ENCODE measurements at regions not wholly inside any gene's neighbourhood (a gene's known extent, or its start where the extent isn't known, plus 50 kb on each side); places are given as distances from the start of the nearest gene placed in this dataset.

DNA sequence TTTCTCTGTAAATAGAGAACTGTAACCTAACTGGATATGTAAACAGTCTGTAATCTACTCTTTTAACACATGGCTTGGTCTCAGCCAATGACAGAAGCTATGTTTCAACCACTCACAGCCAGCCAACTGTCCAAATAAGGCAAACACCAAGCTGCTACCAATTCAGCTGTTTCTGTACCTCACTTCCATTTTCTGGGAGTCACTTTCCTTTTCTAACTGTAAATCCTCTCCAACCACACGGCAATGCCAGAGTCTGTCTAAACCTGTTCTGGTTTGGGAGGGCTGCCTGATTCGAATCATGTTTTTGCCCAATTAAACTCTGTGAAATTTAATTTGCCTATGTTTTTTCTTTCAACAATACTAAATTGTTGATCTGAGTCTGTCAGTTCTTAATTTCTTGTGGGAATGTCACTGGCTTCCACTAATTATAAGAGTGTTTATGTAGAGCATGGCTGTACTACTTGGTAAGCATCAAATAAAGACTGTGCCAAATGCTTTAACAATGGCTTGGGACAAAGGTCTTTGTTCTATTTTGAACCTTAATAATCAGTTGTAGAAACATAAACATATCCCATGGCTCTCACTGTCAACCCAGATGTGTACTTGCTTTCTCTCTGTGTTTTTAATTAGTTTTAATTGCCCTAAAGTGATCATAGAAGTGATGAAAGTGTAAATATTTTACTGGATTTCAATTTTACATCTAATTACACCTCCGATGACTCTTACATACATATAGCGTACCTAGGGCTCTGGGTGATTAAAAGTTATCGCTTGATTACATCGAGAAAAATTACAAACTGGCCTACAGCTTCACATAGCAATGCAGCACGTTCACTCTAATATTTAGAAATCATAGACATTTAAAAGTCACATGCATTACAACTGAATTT is 1144.6 kb upstream of the TMPRSS15 start:
- Histone ChIP-seq H3K27ac (no peak overlapping the region), H3K27me3 (replicated peaks; ENCODE audit: insufficient read depth) (no peaks in the 10 kb centered on the region), H3K4me3 (no peak overlapping the region), H3K36me3 (no peaks in the 10 kb centered on the region), H3K9me3 (no peaks in the 10 kb centered on the region), H3K4me1 (ENCODE audit: control insufficient read depth in 1 of 2, low read depth in 2 of 2) (no peaks in the 10 kb centered on the region)
- no peak for ATAC-seq (ENCODE audit: insufficient number of reproducible peaks, low FRiP score, low read depth)
- TF ChIP-seq, protein P1, sequence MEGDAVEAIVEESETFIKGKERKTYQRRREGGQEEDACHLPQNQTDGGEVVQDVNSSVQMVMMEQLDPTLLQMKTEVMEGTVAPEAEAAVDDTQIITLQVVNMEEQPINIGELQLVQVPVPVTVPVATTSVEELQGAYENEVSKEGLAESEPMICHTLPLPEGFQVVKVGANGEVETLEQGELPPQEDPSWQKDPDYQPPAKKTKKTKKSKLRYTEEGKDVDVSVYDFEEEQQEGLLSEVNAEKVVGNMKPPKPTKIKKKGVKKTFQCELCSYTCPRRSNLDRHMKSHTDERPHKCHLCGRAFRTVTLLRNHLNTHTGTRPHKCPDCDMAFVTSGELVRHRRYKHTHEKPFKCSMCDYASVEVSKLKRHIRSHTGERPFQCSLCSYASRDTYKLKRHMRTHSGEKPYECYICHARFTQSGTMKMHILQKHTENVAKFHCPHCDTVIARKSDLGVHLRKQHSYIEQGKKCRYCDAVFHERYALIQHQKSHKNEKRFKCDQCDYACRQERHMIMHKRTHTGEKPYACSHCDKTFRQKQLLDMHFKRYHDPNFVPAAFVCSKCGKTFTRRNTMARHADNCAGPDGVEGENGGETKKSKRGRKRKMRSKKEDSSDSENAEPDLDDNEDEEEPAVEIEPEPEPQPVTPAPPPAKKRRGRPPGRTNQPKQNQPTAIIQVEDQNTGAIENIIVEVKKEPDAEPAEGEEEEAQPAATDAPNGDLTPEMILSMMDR (IDR thresholded peaks at IDR 0.05) = no peak
- DNase-seq (ENCODE audit: low spot score) = no peak

DNA sequence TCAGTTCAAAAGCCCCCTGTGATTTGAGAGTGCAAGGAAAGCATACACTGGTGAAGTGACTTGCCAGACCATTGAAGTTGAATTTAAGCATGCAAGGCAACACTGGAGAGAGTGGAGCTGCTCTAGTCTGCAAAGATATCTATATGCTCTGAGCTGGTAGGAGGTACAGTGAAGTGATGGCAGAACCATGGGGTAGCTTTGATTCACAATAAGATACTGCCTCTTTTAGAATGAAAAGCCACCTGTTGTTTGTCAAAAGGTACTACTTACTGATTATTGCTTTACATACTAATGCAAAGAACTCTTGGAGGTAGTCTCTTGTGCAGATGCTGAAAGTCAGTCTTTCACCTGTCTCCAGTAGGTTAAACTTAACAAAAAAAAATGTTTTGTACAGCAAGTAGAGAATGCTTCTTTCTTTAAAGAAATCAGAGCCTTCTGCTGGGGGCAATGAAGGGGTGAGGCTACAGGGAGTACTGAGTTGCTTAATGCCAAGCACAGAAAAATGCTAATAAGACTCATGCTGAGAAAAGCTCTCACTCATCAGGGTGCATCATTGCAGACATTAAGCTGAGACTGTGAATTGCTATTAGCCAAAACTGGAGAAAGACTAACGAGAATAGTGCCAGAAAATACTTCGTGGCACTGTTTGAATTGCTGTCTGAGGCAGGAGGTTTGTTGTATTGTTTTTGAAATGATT is 1150.5 kb upstream of the TMPRSS15 start:
- H3K27ac ChIP-seq = no peak overlapping the region
- TF ChIP-seq, protein P1 (IDR thresholded peaks at IDR 0.05) = no peak
- no peaks in the 10 kb centered on the region for H3K9me3 ChIP-seq
- ATAC-seq (ENCODE audit: insufficient number of reproducible peaks, low FRiP score, low read depth) = no peak
- H3K36me3 ChIP-seq = no peaks in the 10 kb centered on the region
- H3K4me3 ChIP-seq = no peak overlapping the region
- no peak for DNase-seq (ENCODE audit: low spot score)
- no peaks in the 10 kb centered on the region for H3K4me1 ChIP-seq (ENCODE audit: control insufficient read depth in 1 of 2, low read depth in 2 of 2)
- no peaks in the 10 kb centered on the region for H3K27me3 ChIP-seq (replicated peaks; ENCODE audit: insufficient read depth)

DNA sequence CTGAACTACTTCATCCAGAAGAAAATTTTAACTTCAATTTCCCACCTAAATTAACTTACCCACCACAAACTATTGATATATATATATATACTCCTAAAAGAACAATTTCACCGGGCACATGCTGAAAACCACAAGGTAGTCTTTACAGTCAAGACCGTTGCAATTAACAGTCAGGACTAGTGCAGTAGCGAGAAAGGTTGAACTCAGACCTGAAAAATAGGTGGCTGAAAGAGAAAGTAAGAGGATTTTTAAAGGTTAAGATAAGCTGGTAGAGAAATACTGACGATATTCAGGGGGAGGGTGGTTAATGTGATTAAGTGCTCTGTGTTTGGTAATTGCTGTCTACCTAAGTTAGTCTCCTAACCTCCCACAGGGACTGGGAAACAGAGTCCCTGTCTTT is 1153.5 kb upstream of the TMPRSS15 start:
- H3K27me3 ChIP-seq (replicated peaks; ENCODE audit: insufficient read depth) = no peaks in the 10 kb centered on the region
- H3K9me3 ChIP-seq = no peaks in the 10 kb centered on the region
- no peak for DNase-seq (ENCODE audit: low spot score)
- TF ChIP-seq, protein P1 (IDR thresholded peaks at IDR 0.05) = no peak
- H3K4me1 ChIP-seq (ENCODE audit: control insufficient read depth in 1 of 2, low read depth in 2 of 2) = no peaks in the 10 kb centered on the region
- H3K27ac ChIP-seq = no peak overlapping the region
- no peak overlapping the region for H3K4me3 ChIP-seq
- H3K36me3 ChIP-seq = no peaks in the 10 kb centered on the region
- no peak for ATAC-seq (ENCODE audit: insufficient number of reproducible peaks, low FRiP score, low read depth)

DNA sequence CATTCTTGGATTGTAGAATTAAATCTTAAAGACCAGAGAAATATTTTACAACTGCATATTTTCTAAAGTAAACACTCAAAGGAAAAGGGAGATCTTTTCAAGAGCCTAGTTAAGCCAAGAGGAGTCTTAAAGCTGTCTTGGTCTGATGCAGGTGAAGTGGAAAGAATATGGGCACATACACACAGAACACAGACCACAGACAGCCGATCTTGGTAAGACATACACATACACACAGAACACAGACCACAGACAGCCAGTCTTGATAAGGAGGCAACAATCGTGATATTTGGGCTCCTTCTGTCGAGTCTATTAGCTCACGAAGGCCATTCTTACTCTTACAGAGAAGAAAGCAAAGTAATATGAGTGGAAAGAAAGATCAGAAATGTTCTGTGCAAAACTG is 1153.9 kb upstream of the TMPRSS15 start:
- Histone ChIP-seq H3K9me3 (no peaks in the 10 kb centered on the region), H3K4me3 (no peak overlapping the region), H3K27ac (no peak overlapping the region), H3K36me3 (no peaks in the 10 kb centered on the region), H3K4me1 (ENCODE audit: control insufficient read depth in 1 of 2, low read depth in 2 of 2) (no peaks in the 10 kb centered on the region), H3K27me3 (replicated peaks; ENCODE audit: insufficient read depth) (no peaks in the 10 kb centered on the region)
- ATAC-seq (ENCODE audit: insufficient number of reproducible peaks, low FRiP score, low read depth) (no peak), DNase-seq (ENCODE audit: low spot score) (no peak)
- TF ChIP-seq, protein P1 (IDR thresholded peaks at IDR 0.05) = no peak

DNA sequence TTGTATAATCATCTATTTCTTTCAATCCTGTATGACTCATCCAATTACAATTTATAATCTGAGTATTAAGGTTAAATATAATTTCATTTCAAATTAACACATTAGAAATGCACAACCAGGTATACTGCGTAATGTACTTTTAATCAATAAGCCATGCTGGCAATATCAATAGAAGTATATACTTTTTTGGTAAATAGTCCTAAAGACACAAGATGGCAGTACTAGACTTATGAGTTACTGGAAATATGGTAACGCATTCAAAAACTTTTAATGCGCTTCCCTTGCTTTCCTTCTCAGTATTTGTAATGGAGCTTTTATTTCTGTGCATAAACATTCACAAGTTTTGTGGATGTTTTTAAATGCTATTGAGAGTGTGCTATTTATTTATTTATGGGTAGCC is 1162.0 kb upstream of the TMPRSS15 start:
- no peaks in the 10 kb centered on the region for H3K9me3 ChIP-seq
- ATAC-seq (ENCODE audit: insufficient number of reproducible peaks, low FRiP score, low read depth) (no peak), DNase-seq (ENCODE audit: low spot score) (no peak)
- no peaks in the 10 kb centered on the region for H3K4me1 ChIP-seq (ENCODE audit: control insufficient read depth in 1 of 2, low read depth in 2 of 2)
- H3K36me3 ChIP-seq = no peaks in the 10 kb centered on the region
- H3K4me3 ChIP-seq = no peak overlapping the region
- no peak overlapping the region for H3K27ac ChIP-seq
- no peaks in the 10 kb centered on the region for H3K27me3 ChIP-seq (replicated peaks; ENCODE audit: insufficient read depth)
- TF ChIP-seq, protein P1 (IDR thresholded peaks at IDR 0.05) = no peak
